ENCODE measurements at regions not wholly inside any gene's neighbourhood (a gene's known extent, or its start where the extent isn't known, plus 50 kb on each side); places are given as distances from the start of the nearest gene placed in this dataset.

GRCh38 chr18:42620657-42621056 lies 494.8 kb downstream of the RIT2 start:
- TF ChIP-seq POLR2AphosphoS5 (IDR thresholded peaks at IDR 0.05; ENCODE audit: borderline replicate concordance, low read depth, low read length) (no peak), EZH2 (IDR thresholded peaks at IDR 0.05) (no peak), FOXP2 (optimal IDR thresholded peaks at IDR 0.05; ENCODE audit: control extremely low read depth, extremely low read length, insufficient read depth) (no peak)

Measured in SK-N-MC (cell line).